ENCODE measurements at regions not wholly inside any gene's neighbourhood (a gene's known extent, or its start where the extent isn't known, plus 50 kb on each side); places are given as distances from the start of the nearest gene placed in this dataset.

- TF ChIP-seq GATA2 (IDR thresholded peaks at IDR 0.05; ENCODE audit: low read depth, low read length) = no peak
- no peak for TF ChIP-seq GATA3 (IDR thresholded peaks at IDR 0.05; ENCODE audit: low read depth, low read length)
These were observed 156.4 kb downstream of the URB2 start for GRCh38 chr1:229782469-229782868.
